Natural killer cell (primary cell): ENCODE measurements at regions not wholly inside any gene's neighbourhood (a gene's known extent, or its start where the extent isn't known, plus 50 kb on each side); places are given as distances from the start of the nearest gene placed in this dataset.

Experiments
- ATAC-seq, 3 donors: fragments of 150-1000 bp in 2 of 3; fragments of 200-7000 bp in 1 of 3; cut with Tn5 transposase; 1 replicate in 1 of 3; 2 replicates in 2 of 3; pipeline ENCODE4 v1.10.0; 2021; ENCODE audit warnings: mild to moderate bottlenecking in 2 of 3, moderate library complexity in 2 of 3
- DNase-seq, 2 donors: peaks; one replicate each; pipeline versions ENCODE4 v3.0.0 to v3.0.0-alpha.2; 2013 to 2021; ENCODE audit warnings: mixed read lengths in 1 of 2
- H3K27ac ChIP-seq: one replicate; pipeline ENCODE4 v1.5.1; 2013; ENCODE audit warnings: mild to moderate bottlenecking, low read length
- H3K27me3 ChIP-seq: one replicate; pipeline ENCODE4 v1.6.1; 2013; ENCODE audit warnings: low read length; ENCODE audit not compliant: control insufficient read depth, insufficient read depth
- H3K36me3 ChIP-seq: one replicate; pipeline ENCODE4 v1.6.1; 2013; ENCODE audit warnings: low read length; ENCODE audit not compliant: control insufficient read depth, insufficient read depth
- H3K4me1 ChIP-seq: one replicate; pipeline ENCODE4 v1.6.1; 2013; ENCODE audit warnings: low read length; ENCODE audit not compliant: control insufficient read depth, insufficient read depth
- H3K4me3 ChIP-seq: one replicate; pipeline ENCODE4 v1.5.1; 2013; ENCODE audit warnings: low read length
- H3K9me3 ChIP-seq: one replicate; pipeline ENCODE4 v1.6.1; 2013; ENCODE audit warnings: low read length; ENCODE audit not compliant: control insufficient read depth, insufficient read depth
- H3K27ac Mint-ChIP-seq, 2 donors: one replicate each; pipeline ENCODE4 v1.8.0; 2022; ENCODE audit warnings: mild to moderate bottlenecking in 2 of 2, mixed read lengths in 2 of 2, moderate library complexity in 1 of 2
- H3K27me3 Mint-ChIP-seq, 2 donors: one replicate each; pipeline ENCODE4 v1.8.0; 2022; ENCODE audit warnings: low read depth in 2 of 2, mixed read lengths in 2 of 2
- H3K36me3 Mint-ChIP-seq: one replicate; pipeline ENCODE4 v1.8.0; 2022; ENCODE audit warnings: mixed read lengths
- H3K4me1 Mint-ChIP-seq, 2 donors: one replicate each; pipeline ENCODE4 v1.8.0; 2022; ENCODE audit warnings: mixed read lengths in 2 of 2
- H3K4me3 Mint-ChIP-seq: one replicate; pipeline ENCODE4 v1.8.0; 2022; ENCODE audit warnings: mild to moderate bottlenecking, moderate library complexity, mixed read lengths
- H3K9me3 Mint-ChIP-seq, 2 donors: one replicate each; pipeline ENCODE4 v1.8.0; 2022; ENCODE audit warnings: mixed read lengths in 2 of 2
- CTCF ChIP-seq: fragments of 200-600 bp; IDR thresholded peaks from one replicate; pipeline ENCODE4 v1.8.0; 2022; ENCODE audit warnings: antibody characterized with exemption
- WGBS: methylation state at CpG from one replicate; pipeline ENCODE4 v1.1.7; 2013; ENCODE audit warnings: missing lambda C conversion rate; ENCODE audit not compliant: insufficient coverage; 5-methylcytosine and 5-hydroxymethylcytosine counted together
- intact Hi-C: fragments of 100-400 bp; cut with micrococcal nuclease; formaldehyde crosslinking; loops from one replicate; pipeline ENCODE4 v1.14.2; 2022

GRCh38 chr6:21442874-21443273 lies 150.7 kb upstream of the SOX4 start:
- WGBS, result 100% methylated on average over 1 of the region's 1 CpG
- Histone ChIP-seq H3K9me3 (no peaks in the 10 kb centered on the region), H3K4me3 (no peak overlapping the region), H3K36me3 (no peaks in the 10 kb centered on the region), H3K4me1 (peaks cover 8% of the 10 kb centered on the region), H3K27me3 (no peaks in the 10 kb centered on the region), H3K27ac (no peak overlapping the region)
- no peaks in the 10 kb centered on the region for H3K36me3 Mint-ChIP-seq
- H3K27ac Mint-ChIP-seq, result no peak overlapping the region
- H3K9me3 Mint-ChIP-seq, result no peaks in the 10 kb centered on the region
- intact Hi-C loops, result no loop called here
- H3K4me3 Mint-ChIP-seq, result no peak overlapping the region
- ATAC-seq (no peak), DNase-seq (no peak)
- no peak for TF ChIP-seq CTCF
- H3K27me3 Mint-ChIP-seq, result peaks cover 0 to 3% of the 10 kb centered on the region in 2 donors
- peaks cover 23 to 25% of the 10 kb centered on the region in 2 donors for H3K4me1 Mint-ChIP-seq

- intact Hi-C loops, result no loop called here
- H3K4me1 ChIP-seq, result no peaks in the 10 kb centered on the region
- no peak for DNase-seq
- H3K4me1 Mint-ChIP-seq, result peaks cover 6 to 8% of the 10 kb centered on the region in 2 donors
- no peak for TF ChIP-seq CTCF
- H3K27ac ChIP-seq, result no peak overlapping the region
- H3K36me3 Mint-ChIP-seq, result no peaks in the 10 kb centered on the region
- no peaks in the 10 kb centered on the region for H3K9me3 ChIP-seq
- H3K4me3 Mint-ChIP-seq, result no peak overlapping the region
- H3K9me3 Mint-ChIP-seq, result no peaks in the 10 kb centered on the region
- H3K27me3 ChIP-seq, result no peaks in the 10 kb centered on the region
- no peak overlapping the region for H3K4me3 ChIP-seq
- ATAC-seq, result no peak
- peaks cover 0 to 3% of the 10 kb centered on the region in 2 donors for H3K27me3 Mint-ChIP-seq
- no peaks in the 10 kb centered on the region for H3K36me3 ChIP-seq
- H3K27ac Mint-ChIP-seq, result no peak overlapping the region
- 81% methylated on average over 9 of the region's 10 CpGs for WGBS
Measured at GRCh38 chr6:21444711-21445260, 148.8 kb upstream of the SOX4 start.

GRCh38 chr6:21447987-21448386 lies 145.6 kb upstream of the SOX4 start:
- no peak overlapping the region for H3K4me3 ChIP-seq
- Mint-ChIP-seq H3K4me3 (no peak overlapping the region), H3K27me3 (peaks cover 0 to 3% of the 10 kb centered on the region in 2 donors), H3K36me3 (no peaks in the 10 kb centered on the region), H3K4me1 (no peaks in the 10 kb centered on the region), H3K27ac (no peak overlapping the region), H3K9me3 (no peaks in the 10 kb centered on the region)
- TF ChIP-seq CTCF, result no peak
- DNase-seq (no peak), ATAC-seq (no peak)
- no peak overlapping the region for H3K27ac ChIP-seq
- intact Hi-C loops, result no loop called here
- WGBS, result 92% methylated on average over 4 of the region's 5 CpGs
- no peaks in the 10 kb centered on the region for H3K36me3 ChIP-seq
- H3K4me1 ChIP-seq, result no peaks in the 10 kb centered on the region
- no peaks in the 10 kb centered on the region for H3K9me3 ChIP-seq
- no peaks in the 10 kb centered on the region for H3K27me3 ChIP-seq

- no peaks in the 10 kb centered on the region for H3K36me3 ChIP-seq
- 83% methylated on average over 1 of the region's 1 CpG for WGBS
- Mint-ChIP-seq H3K36me3 (no peaks in the 10 kb centered on the region), H3K27ac (no peak overlapping the region), H3K4me3 (no peak overlapping the region), H3K4me1 (no peaks in the 10 kb centered on the region), H3K9me3 (no peaks in the 10 kb centered on the region), H3K27me3 (peaks cover 0 to 3% of the 10 kb centered on the region in 2 donors)
- no peak for TF ChIP-seq CTCF
- H3K27me3 ChIP-seq, result no peaks in the 10 kb centered on the region
- no peak overlapping the region for H3K4me3 ChIP-seq
- no peak for DNase-seq
- no peaks in the 10 kb centered on the region for H3K9me3 ChIP-seq
- no peaks in the 10 kb centered on the region for H3K4me1 ChIP-seq
- H3K27ac ChIP-seq, result no peak overlapping the region
- intact Hi-C loops, result no loop called here
- no peak for ATAC-seq
Measured at GRCh38 chr6:21448485-21449109, 145.0 kb upstream of the SOX4 start.
